ENCODE measurements at regions not wholly inside any gene's neighbourhood (a gene's known extent, or its start where the extent isn't known, plus 50 kb on each side); places are given as distances from the start of the nearest gene placed in this dataset.

DNA sequence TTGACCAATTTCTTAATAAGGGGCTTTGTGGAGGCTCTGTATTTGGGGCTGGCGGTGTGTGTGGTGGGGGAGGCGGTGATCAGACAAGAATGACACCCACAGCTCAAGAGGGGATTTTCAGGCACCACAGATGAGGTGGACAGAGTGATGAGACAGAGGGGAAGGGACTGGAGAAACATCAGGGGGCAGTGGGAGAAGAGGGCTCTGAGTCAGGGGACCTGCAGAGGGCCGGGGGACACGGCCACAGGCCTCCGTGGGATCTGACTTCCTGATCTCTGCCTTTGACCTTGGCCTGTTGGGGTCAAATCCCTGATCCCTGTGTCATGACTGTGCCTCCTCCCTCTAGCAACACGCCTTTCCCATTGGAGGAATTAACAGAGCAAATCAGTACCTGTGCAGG is 197.7 kb downstream of the C9orf50 start:
- no peak for TF ChIP-seq POLR2A (IDR thresholded peaks at IDR 0.05; ENCODE audit: low read length)
- no peak for TF ChIP-seq GATA1 (IDR thresholded peaks at IDR 0.05; ENCODE audit: low read depth, low read length)

Measured in erythroblast (primary cell).